ENCODE measurements at regions not wholly inside any gene's neighbourhood (a gene's known extent, or its start where the extent isn't known, plus 50 kb on each side); places are given as distances from the start of the nearest gene placed in this dataset.
"Not testable (repeated sequence)": the region's sequence is repeated elsewhere in the genome, so short reads cannot be mapped to it uniquely, and the experiment has no call there.

DNA sequence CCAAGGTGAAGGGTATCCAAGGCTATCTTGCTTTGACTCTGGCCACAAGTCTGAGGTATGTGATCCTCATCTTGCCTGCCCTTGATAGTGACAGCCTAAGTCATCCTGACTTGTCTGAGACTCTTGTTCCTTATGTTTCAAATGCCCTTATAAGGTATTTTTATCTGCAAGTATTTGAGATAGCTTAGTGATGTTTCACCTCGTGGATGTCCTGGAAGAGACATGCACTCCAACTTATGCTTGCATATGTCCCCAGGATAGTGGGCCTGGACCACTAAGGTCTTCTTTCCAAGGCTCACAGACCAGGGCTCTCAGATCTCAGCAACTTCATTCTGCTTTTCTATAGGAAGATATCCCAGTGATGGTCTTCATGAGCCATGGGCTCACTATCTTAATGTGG lies 120.5 kb upstream of the WDR1 start:
- Mint-ChIP-seq H3K4me1 (no peaks in the 10 kb centered on the region), H3K9me3 (no peaks in the 10 kb centered on the region), H3K4me3 (no peak overlapping the region), H3K27me3 (peaks cover 9 to 16% of the 10 kb centered on the region in 2 donors), H3K27ac (no peak overlapping the region), H3K36me3 (no peaks in the 10 kb centered on the region)
- ATAC-seq (replicated peaks) (no peak), DNase-seq (no peak)

GRCh38 chr4:10232114-10232513 lies 115.5 kb upstream of the WDR1 start:
- no peak for DNase-seq
- H3K36me3 Mint-ChIP-seq = no peaks in the 10 kb centered on the region
- ATAC-seq (replicated peaks) = no peak
- H3K27ac Mint-ChIP-seq = no peak overlapping the region
- H3K4me1 Mint-ChIP-seq = no peaks in the 10 kb centered on the region
- H3K9me3 Mint-ChIP-seq = no peaks in the 10 kb centered on the region
- H3K4me3 Mint-ChIP-seq = no peak overlapping the region
- H3K27me3 Mint-ChIP-seq = peaks cover 0 to 16% of the 10 kb centered on the region in 2 donors

DNA sequence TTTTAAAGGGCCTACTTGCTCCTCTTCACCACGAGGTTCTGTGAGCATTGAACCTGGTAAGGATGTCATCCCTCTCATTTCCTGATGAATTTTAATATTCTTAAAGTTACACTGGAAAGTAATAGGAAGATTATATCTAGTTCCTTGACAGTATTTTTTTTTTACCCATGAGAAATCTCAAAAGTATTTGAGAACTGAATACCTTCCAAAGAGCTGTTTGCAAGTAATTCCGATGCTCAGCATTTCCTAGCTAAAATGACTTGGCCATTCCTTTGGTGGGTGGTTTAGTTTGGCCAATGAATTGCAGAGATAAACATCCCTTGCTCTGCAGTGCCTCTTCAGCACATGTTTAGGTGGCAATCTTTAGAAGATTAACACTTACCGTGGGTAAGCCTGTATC lies 110.2 kb upstream of the WDR1 start:
- DNase-seq = no peak
- H3K4me3 Mint-ChIP-seq = no peak overlapping the region
- no peaks in the 10 kb centered on the region for H3K4me1 Mint-ChIP-seq
- no peak overlapping the region for H3K27ac Mint-ChIP-seq
- H3K9me3 Mint-ChIP-seq = no peaks in the 10 kb centered on the region
- H3K27me3 Mint-ChIP-seq = no peaks in the 10 kb centered on the region
- no peak for ATAC-seq (replicated peaks)
- H3K36me3 Mint-ChIP-seq = no peaks in the 10 kb centered on the region

DNA sequence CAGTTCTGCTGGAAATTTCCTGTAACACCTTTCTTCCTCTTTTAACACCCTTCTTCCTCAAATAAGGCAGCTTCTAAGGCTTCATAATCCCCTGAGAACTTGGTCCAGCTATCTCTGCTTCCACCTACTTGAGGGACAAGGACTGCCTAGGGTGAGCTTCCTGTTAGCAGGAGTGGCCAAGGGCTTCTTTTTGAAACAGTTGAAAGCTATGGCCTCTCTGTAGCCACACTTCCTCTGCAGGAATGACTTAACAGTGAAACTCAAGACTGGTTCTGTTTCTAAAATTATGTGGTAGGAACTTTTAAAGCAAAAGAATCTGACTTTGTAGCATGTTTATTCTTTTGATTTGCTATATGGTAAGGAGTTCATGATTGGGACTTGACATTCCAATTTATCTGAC lies 108.5 kb upstream of the WDR1 start:
- Mint-ChIP-seq H3K4me1 (no peaks in the 10 kb centered on the region), H3K9me3 (no peaks in the 10 kb centered on the region), H3K36me3 (no peaks in the 10 kb centered on the region), H3K4me3 (no peak overlapping the region), H3K27me3 (no peaks in the 10 kb centered on the region), H3K27ac (no peak overlapping the region)
- DNase-seq = no peak
- no peak for ATAC-seq (replicated peaks)

DNA sequence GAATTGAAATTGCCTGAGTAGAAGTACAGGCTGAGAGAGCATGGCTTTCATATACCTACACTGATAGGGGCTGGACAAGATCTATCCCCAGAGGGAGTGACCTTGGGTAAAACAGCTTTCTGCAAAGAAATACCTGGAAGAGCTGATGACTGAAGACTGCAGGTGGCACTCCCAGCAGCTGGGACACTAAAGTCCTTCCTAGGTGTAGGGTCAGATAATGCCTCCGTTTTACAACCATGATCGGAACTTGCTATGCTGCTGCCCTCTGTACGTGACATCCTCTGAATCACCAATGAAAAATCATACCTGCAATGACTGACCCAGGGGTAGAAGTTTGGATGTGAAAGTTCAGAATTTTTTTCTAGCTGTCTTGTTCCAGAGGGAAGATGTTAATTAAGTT lies 107.2 kb upstream of the WDR1 start:
- ATAC-seq (replicated peaks) (no peak), DNase-seq (no peak)
- H3K4me3 Mint-ChIP-seq = no peak overlapping the region
- H3K4me1 Mint-ChIP-seq = no peaks in the 10 kb centered on the region
- no peaks in the 10 kb centered on the region for H3K27me3 Mint-ChIP-seq
- H3K9me3 Mint-ChIP-seq = no peaks in the 10 kb centered on the region
- H3K36me3 Mint-ChIP-seq = no peaks in the 10 kb centered on the region
- no peak overlapping the region for H3K27ac Mint-ChIP-seq

DNA sequence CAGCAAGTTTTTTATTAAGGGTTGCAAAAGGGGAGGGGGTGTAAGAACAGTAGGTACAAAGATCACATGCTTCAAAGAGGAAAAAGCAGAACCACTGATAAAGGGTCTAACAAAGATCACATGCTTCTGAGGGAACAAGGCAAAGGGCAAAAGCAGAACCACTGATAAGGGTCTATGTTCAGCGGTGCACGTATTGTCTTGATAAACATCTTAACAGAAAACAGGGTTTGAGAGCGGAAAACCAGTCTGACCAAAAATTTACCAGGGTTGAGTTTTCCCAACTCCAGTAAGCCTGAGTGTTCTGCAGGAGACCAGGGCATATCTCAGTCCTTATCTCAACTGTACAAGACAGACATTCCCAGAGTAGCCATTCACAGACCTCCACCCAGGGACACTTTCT lies 96.9 kb upstream of the WDR1 start:
- H3K4me1 Mint-ChIP-seq; ATAC-seq (replicated peaks); H3K36me3 Mint-ChIP-seq; H3K27ac Mint-ChIP-seq; H3K4me3 Mint-ChIP-seq; H3K9me3 Mint-ChIP-seq; DNase-seq: not testable (repeated sequence)
- H3K27me3 Mint-ChIP-seq = peaks cover 0 to 11% of the 10 kb centered on the region in 2 donors

DNA sequence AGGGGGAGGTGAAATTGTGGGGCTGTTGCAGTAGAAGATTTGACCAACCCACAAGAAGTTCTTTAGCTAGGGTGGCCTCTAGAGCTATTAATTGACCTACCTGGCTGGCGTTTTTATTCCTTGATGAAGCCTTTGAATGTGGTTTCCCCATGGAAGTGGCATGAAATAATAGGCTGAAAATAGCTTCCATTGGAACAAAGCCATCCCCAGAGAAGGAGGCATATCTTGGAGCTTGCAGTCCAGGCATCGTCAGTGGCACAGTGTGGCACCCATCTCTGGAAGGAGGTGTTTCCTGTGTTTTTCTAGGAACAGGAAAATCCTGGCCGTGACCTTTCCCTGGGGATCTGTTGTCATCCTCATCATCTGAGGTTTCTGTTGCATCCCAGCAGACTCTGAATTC lies 96.3 kb upstream of the WDR1 start:
- H3K36me3 Mint-ChIP-seq = no peaks in the 10 kb centered on the region
- DNase-seq (no peak), ATAC-seq (replicated peaks) (no peak)
- H3K9me3 Mint-ChIP-seq = peaks cover 0 to 2% of the 10 kb centered on the region in 2 donors
- no peak overlapping the region for H3K27ac Mint-ChIP-seq
- peaks cover 0 to 13% of the 10 kb centered on the region in 2 donors for H3K27me3 Mint-ChIP-seq
- no peaks in the 10 kb centered on the region for H3K4me1 Mint-ChIP-seq
- no peak overlapping the region for H3K4me3 Mint-ChIP-seq

- no peaks in the 10 kb centered on the region for H3K36me3 Mint-ChIP-seq
- DNase-seq = no peak
- ATAC-seq (replicated peaks) = no peak
Observed at GRCh38 chr4:10212400-10212799, 95.8 kb upstream of the WDR1 start.

GRCh38 chr4:10207116-10207515 lies 90.5 kb upstream of the WDR1 start:
- DNase-seq (no peak), ATAC-seq (replicated peaks) (no peak)
- H3K27me3 Mint-ChIP-seq = peaks cover 8 to 28% of the 10 kb centered on the region in 2 donors
- H3K27ac Mint-ChIP-seq = no peak overlapping the region
- no peak overlapping the region for H3K4me3 Mint-ChIP-seq
- H3K36me3 Mint-ChIP-seq = no peaks in the 10 kb centered on the region
- no peaks in the 10 kb centered on the region for H3K4me1 Mint-ChIP-seq
- no peaks in the 10 kb centered on the region for H3K9me3 Mint-ChIP-seq

More at GRCh38 chr4:10212400-10212799, 95.8 kb upstream of the WDR1 start:
- Mint-ChIP-seq H3K4me1 (no peaks in the 10 kb centered on the region), H3K9me3 (peaks cover 0 to 2% of the 10 kb centered on the region in 2 donors), H3K27ac (no peak overlapping the region), H3K4me3 (no peak overlapping the region), H3K27me3 (peaks cover 0 to 13% of the 10 kb centered on the region in 2 donors)

DNA sequence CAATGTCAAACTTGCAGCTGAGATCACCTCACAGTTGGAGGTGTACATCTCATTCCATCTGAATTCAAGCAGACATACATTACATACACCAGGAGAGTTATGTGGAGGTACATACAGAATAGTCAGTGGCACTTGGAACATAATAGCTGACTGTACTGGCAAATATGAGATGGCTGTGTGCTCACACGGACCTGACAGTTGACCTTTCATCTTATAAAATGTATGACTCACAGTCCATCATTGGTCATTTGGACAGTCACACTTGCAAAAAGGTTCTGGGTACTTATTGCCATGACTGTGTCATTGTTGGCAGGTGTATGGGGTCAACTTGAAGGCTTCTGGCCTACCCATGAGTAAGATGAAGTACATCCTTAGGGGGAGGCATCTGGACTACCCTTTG lies 88.6 kb upstream of the WDR1 start:
- H3K9me3 Mint-ChIP-seq = no peaks in the 10 kb centered on the region
- no peak for DNase-seq
- H3K4me3 Mint-ChIP-seq = no peak overlapping the region
- H3K27me3 Mint-ChIP-seq = peaks cover 8 to 34% of the 10 kb centered on the region in 2 donors
- H3K27ac Mint-ChIP-seq = no peak overlapping the region
- no peak for ATAC-seq (replicated peaks)
- no peaks in the 10 kb centered on the region for H3K4me1 Mint-ChIP-seq
- H3K36me3 Mint-ChIP-seq = no peaks in the 10 kb centered on the region

- DNase-seq (no peak), ATAC-seq (replicated peaks) (no peak)
- Mint-ChIP-seq H3K27ac (no peak overlapping the region), H3K27me3 (peaks cover 8 to 34% of the 10 kb centered on the region in 2 donors), H3K9me3 (no peaks in the 10 kb centered on the region), H3K4me3 (no peak overlapping the region), H3K4me1 (no peaks in the 10 kb centered on the region), H3K36me3 (no peaks in the 10 kb centered on the region)
Observed at GRCh38 chr4:10204401-10205058, 87.9 kb upstream of the WDR1 start.

- H3K4me1 Mint-ChIP-seq = no peaks in the 10 kb centered on the region
- H3K36me3 Mint-ChIP-seq = no peaks in the 10 kb centered on the region
- H3K27ac Mint-ChIP-seq = no peak overlapping the region
- no peaks in the 10 kb centered on the region for H3K9me3 Mint-ChIP-seq
- DNase-seq (no peak), ATAC-seq (replicated peaks) (no peak)
- peaks cover 8 to 27% of the 10 kb centered on the region in 2 donors for H3K27me3 Mint-ChIP-seq
- no peak overlapping the region for H3K4me3 Mint-ChIP-seq
Observed at GRCh38 chr4:10203851-10204250, 87.3 kb upstream of the WDR1 start.

DNA sequence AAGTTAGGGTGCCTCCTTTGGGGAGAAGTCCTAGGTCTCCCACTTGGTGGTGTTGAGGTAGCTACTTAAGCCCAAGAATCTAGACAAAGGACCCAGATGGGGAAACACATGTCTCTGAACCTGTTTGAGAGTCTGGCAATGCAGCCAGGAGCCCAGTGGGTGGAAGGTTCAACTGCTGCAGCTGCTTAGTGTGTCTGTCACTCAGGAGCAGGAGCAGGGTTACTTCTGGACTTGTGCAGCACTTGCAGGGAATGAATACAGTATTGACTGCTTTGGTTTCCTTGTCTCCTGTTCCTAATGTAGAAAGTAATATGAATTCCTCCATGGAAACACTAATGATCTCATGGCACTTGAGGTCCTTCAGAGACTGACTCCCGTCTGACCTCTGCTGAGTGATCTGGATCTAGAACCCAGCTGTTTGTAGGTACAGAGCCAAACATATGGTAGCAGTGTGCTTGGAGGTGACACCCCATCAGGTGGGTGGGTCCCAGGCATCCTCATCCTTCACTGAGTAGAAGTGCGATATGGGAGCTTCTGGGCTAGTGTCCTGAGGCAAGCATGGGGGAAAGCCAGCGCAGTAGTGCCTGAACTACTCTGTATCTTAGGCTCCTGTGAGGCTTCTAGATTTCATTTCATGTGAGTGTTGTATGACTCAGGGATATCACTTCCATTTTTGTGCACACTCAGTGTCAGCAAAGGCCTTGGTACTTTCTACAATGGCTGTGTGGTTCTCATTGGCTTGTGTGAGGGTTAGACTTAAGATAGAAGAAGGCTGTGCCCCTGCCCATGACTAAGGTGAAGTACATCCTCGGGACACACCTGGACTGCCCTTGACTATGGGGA lies 85.0 kb upstream of the WDR1 start:
- Mint-ChIP-seq H3K27me3 (peaks cover 8 to 20% of the 10 kb centered on the region in 2 donors), H3K36me3 (no peaks in the 10 kb centered on the region), H3K4me1 (no peaks in the 10 kb centered on the region), H3K9me3 (peaks cover 0 to 2% of the 10 kb centered on the region in 2 donors), H3K27ac (no peak overlapping the region), H3K4me3 (no peak overlapping the region)
- ATAC-seq (replicated peaks) = no peak
- no peak for DNase-seq

DNA sequence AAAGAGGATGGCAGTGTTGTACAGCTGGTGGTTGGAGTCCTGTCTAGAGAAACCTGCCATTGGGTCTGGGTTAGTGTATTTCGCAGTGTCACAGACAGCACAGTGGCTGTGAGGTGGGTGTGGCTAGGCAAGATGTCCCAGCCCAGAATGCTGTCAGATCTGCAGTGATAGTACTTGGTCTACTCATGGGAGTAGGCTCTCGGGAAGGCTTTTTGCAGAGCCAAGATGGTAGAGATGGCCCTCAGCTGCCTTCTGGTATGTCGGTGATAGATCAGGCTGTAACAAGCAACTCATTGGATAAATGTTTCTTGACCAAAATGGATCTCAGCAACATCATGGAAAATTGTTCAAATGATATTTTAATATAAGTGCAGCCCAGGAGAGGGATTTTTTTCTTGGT lies 84.3 kb upstream of the WDR1 start:
- H3K4me1 Mint-ChIP-seq = no peaks in the 10 kb centered on the region
- ATAC-seq (replicated peaks) (no peak), DNase-seq (no peak)
- H3K36me3 Mint-ChIP-seq = no peaks in the 10 kb centered on the region
- H3K27ac Mint-ChIP-seq = no peak overlapping the region
- peaks cover 8 to 13% of the 10 kb centered on the region in 2 donors for H3K27me3 Mint-ChIP-seq
- peaks cover 0 to 2% of the 10 kb centered on the region in 2 donors for H3K9me3 Mint-ChIP-seq
- no peak overlapping the region for H3K4me3 Mint-ChIP-seq

GRCh38 chr4:10198365-10198764 lies 81.8 kb upstream of the WDR1 start:
- Mint-ChIP-seq H3K4me1 (no peaks in the 10 kb centered on the region), H3K9me3 (peaks cover 0 to 2% of the 10 kb centered on the region in 2 donors), H3K4me3 (no peak overlapping the region), H3K36me3 (no peaks in the 10 kb centered on the region), H3K27me3 (peaks cover 0 to 6% of the 10 kb centered on the region in 2 donors), H3K27ac (no peak overlapping the region)
- DNase-seq = no peak
- no peak for ATAC-seq (replicated peaks)

Measured in stimulated activated naive B cell treated with anti-CD40 and anti-IgM and Interleukin-4, amounts not matched to agents 10 μg/mL and 1 μg/mL and 100 μg/mL, for 72 hours (primary cell).